LHCN-M2 (cell line): ENCODE measurements at regions not wholly inside any gene's neighbourhood (a gene's known extent, or its start where the extent isn't known, plus 50 kb on each side); places are given as distances from the start of the nearest gene placed in this dataset.

Experiments used
- DNase-seq: peaks from one replicate; pipeline ENCODE4 v3.0.0-alpha.2; 2012; ENCODE audit warnings: low read depth

GRCh38 chr15:39330061-39330460 is 250.8 kb upstream of the THBS1 start:
- no peak for DNase-seq

GRCh38 chr15:39331584-39331983 is 249.3 kb upstream of the THBS1 start:
- no peak for DNase-seq

GRCh38 chr15:39332846-39333245 is 248.0 kb upstream of the THBS1 start:
- no peak for DNase-seq

- no peak for DNase-seq
These were observed 247.5 kb upstream of the THBS1 start for GRCh38 chr15:39333393-39333792.

- DNase-seq, result no peak
These were observed 247.0 kb upstream of the THBS1 start for GRCh38 chr15:39333896-39334295.

- DNase-seq, result peak; percentile 52
These were observed 244.0 kb upstream of the THBS1 start for GRCh38 chr15:39336926-39337325.

- DNase-seq, result no peak
These were observed 242.6 kb upstream of the THBS1 start for GRCh38 chr15:39338251-39338650.

GRCh38 chr15:39340903-39341645 is 239.8 kb upstream of the THBS1 start:
- DNase-seq, result no peak

- DNase-seq, result peak; percentile 32
These were observed 236.2 kb upstream of the THBS1 start for GRCh38 chr15:39344662-39345141.

GRCh38 chr15:39345176-39345575 is 235.7 kb upstream of the THBS1 start:
- DNase-seq, result no peak

GRCh38 chr15:39347453-39347852 is 233.4 kb upstream of the THBS1 start:
- no peak for DNase-seq

GRCh38 chr15:39350785-39351184 is 230.1 kb upstream of the THBS1 start:
- DNase-seq, result no peak

- no peak for DNase-seq
These were observed 226.7 kb upstream of the THBS1 start for GRCh38 chr15:39354189-39354588.

- DNase-seq, result no peak
These were observed 223.2 kb upstream of the THBS1 start for GRCh38 chr15:39357480-39358268.

GRCh38 chr15:39358441-39359041 is 222.3 kb upstream of the THBS1 start:
- DNase-seq, result peak; percentile 43

- DNase-seq, result no peak
These were observed 221.1 kb upstream of the THBS1 start for GRCh38 chr15:39359771-39360170.

- no peak for DNase-seq
These were observed 220.4 kb upstream of the THBS1 start for GRCh38 chr15:39360452-39360851.

GRCh38 chr15:39361497-39361896 is 219.4 kb upstream of the THBS1 start:
- peak; percentile 54 for DNase-seq

- DNase-seq, result peak; percentile 99
These were observed 217.9 kb upstream of the THBS1 start for GRCh38 chr15:39362821-39363561.

- DNase-seq, result peak; percentile 88
These were observed 216.9 kb upstream of the THBS1 start for GRCh38 chr15:39363761-39364586.

GRCh38 chr15:39364721-39365120 is 216.2 kb upstream of the THBS1 start:
- DNase-seq, result peak; percentile 41
